ENCODE measurements at regions not wholly inside any gene's neighbourhood (a gene's known extent, or its start where the extent isn't known, plus 50 kb on each side); places are given as distances from the start of the nearest gene placed in this dataset.
"Not testable (repeated sequence)": the region's sequence is repeated elsewhere in the genome, so short reads cannot be mapped to it uniquely, and the experiment has no call there.

DNA sequence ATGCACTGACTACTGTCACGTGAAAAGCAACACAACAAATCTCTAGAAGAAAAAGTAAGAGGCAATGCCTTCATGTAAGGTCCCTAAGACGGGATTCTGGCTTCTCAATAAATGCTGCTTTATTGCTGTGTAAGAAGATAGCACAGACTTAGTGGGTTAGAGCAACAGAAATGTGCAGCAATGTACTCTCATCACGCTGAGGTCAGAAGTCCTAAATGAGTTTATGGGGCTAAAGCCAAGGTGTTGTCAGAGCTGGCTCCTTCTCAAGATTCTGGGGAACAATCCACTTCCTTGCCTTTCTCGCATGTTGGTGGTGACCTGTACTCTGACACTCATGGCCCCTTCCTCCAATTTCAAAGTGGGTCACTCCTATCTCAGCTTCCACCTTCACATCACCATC, 93.4 kb downstream of the SHANK2 start (continued):
- TF ChIP-seq, protein P1, sequence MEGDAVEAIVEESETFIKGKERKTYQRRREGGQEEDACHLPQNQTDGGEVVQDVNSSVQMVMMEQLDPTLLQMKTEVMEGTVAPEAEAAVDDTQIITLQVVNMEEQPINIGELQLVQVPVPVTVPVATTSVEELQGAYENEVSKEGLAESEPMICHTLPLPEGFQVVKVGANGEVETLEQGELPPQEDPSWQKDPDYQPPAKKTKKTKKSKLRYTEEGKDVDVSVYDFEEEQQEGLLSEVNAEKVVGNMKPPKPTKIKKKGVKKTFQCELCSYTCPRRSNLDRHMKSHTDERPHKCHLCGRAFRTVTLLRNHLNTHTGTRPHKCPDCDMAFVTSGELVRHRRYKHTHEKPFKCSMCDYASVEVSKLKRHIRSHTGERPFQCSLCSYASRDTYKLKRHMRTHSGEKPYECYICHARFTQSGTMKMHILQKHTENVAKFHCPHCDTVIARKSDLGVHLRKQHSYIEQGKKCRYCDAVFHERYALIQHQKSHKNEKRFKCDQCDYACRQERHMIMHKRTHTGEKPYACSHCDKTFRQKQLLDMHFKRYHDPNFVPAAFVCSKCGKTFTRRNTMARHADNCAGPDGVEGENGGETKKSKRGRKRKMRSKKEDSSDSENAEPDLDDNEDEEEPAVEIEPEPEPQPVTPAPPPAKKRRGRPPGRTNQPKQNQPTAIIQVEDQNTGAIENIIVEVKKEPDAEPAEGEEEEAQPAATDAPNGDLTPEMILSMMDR (conservative IDR thresholded peaks at IDR 0.05; ENCODE audit: low read depth in 2 of 2): no peak
- no peak for TF ChIP-seq EZH2phosphoT487 (IDR thresholded peaks at IDR 0.05; ENCODE audit: unreplicated experiment)
- TF ChIP-seq, protein P2, sequence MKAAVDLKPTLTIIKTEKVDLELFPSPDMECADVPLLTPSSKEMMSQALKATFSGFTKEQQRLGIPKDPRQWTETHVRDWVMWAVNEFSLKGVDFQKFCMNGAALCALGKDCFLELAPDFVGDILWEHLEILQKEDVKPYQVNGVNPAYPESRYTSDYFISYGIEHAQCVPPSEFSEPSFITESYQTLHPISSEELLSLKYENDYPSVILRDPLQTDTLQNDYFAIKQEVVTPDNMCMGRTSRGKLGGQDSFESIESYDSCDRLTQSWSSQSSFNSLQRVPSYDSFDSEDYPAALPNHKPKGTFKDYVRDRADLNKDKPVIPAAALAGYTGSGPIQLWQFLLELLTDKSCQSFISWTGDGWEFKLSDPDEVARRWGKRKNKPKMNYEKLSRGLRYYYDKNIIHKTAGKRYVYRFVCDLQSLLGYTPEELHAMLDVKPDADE (IDR thresholded peaks at IDR 0.05): no peak
- TF ChIP-seq NANOG (IDR thresholded peaks at IDR 0.05; ENCODE audit: borderline replicate concordance): no peak
- TF ChIP-seq, protein P3, sequence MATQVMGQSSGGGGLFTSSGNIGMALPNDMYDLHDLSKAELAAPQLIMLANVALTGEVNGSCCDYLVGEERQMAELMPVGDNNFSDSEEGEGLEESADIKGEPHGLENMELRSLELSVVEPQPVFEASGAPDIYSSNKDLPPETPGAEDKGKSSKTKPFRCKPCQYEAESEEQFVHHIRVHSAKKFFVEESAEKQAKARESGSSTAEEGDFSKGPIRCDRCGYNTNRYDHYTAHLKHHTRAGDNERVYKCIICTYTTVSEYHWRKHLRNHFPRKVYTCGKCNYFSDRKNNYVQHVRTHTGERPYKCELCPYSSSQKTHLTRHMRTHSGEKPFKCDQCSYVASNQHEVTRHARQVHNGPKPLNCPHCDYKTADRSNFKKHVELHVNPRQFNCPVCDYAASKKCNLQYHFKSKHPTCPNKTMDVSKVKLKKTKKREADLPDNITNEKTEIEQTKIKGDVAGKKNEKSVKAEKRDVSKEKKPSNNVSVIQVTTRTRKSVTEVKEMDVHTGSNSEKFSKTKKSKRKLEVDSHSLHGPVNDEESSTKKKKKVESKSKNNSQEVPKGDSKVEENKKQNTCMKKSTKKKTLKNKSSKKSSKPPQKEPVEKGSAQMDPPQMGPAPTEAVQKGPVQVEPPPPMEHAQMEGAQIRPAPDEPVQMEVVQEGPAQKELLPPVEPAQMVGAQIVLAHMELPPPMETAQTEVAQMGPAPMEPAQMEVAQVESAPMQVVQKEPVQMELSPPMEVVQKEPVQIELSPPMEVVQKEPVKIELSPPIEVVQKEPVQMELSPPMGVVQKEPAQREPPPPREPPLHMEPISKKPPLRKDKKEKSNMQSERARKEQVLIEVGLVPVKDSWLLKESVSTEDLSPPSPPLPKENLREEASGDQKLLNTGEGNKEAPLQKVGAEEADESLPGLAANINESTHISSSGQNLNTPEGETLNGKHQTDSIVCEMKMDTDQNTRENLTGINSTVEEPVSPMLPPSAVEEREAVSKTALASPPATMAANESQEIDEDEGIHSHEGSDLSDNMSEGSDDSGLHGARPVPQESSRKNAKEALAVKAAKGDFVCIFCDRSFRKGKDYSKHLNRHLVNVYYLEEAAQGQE (IDR thresholded peaks at IDR 0.05; ENCODE audit: unreplicated experiment): no peak
- TF ChIP-seq ZNF114 (CRISPR knock-in tag; IDR thresholded peaks at IDR 0.05): no peak
- TF ChIP-seq CREB1 (CRISPR knock-in tag; IDR thresholded peaks at IDR 0.05; ENCODE audit: low read depth): no peak
- no peak for TF ChIP-seq STAT1 (IDR thresholded peaks at IDR 0.05; ENCODE audit: unreplicated experiment)
- TF ChIP-seq POLR2AphosphoS5 (IDR thresholded peaks at IDR 0.05; ENCODE audit: low read depth): no peak
- no peak for TF ChIP-seq ZNF331 (CRISPR knock-in tag; IDR thresholded peaks at IDR 0.05; ENCODE audit: low read depth)
- no peak for TF ChIP-seq EZH2 (IDR thresholded peaks at IDR 0.05; ENCODE audit: low read depth, unreplicated experiment)

DNA sequence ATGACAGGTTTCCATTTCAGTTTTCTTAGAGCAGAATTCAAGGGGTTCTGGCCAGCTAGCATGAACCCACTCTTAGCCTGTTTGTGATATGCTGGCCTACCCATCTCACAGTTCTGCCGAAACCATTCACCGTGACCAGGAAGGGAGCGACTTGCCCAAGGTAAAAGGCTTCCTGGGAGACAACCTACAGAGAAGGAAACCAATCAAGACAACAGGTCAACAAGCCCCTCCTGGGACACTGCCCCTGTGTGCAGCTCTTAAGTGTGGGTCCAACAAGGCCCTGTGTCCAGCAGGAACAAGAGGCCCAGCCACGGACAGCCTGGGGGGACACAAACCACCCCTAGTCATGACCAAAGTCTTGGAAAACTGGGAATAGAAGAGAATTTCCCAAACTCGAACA, 94.7 kb downstream of the SHANK2 start:
- H3K9me3 Mint-ChIP-seq; H3K36me3 ChIP-seq (ENCODE audit: insufficient read depth); H3K27ac ChIP-seq (ENCODE audit: low read depth); H3K4me3 Mint-ChIP-seq; H3K9me2 ChIP-seq (ENCODE audit: insufficient read depth); H3K27ac Mint-ChIP-seq; H3K4me1 ChIP-seq (ENCODE audit: insufficient read depth); H3K27me3 ChIP-seq (ENCODE audit: insufficient read depth); ATAC-seq; H3K27me3 Mint-ChIP-seq (ENCODE audit: insufficient read depth, low read depth, poor library complexity); H2AFZ ChIP-seq; DNase-seq (ENCODE audit: low spot score); H3K4me2 ChIP-seq; H3F3A ChIP-seq (replicated peaks; ENCODE audit: low read depth); H3K4me3 ChIP-seq: not testable (repeated sequence)
- Mint-ChIP-seq H3K4me1 (peaks cover 32% of the 10 kb centered on the region), H3K36me3 (ENCODE audit: low read depth) (peaks cover 29% of the 10 kb centered on the region)
- Histone ChIP-seq H3K79me2 (replicated peaks; ENCODE audit: insufficient read depth) (peaks cover 56% of the 10 kb centered on the region), H4K20me1 (replicated peaks; ENCODE audit: insufficient read depth) (peaks cover 14% of the 10 kb centered on the region; the same call in 1 of the 2 replicates)
